ENCODE measurements at regions not wholly inside any gene's neighbourhood (a gene's known extent, or its start where the extent isn't known, plus 50 kb on each side); places are given as distances from the start of the nearest gene placed in this dataset.
"Not testable (repeated sequence)": the region's sequence is repeated elsewhere in the genome, so short reads cannot be mapped to it uniquely, and the experiment has no call there.

DNA sequence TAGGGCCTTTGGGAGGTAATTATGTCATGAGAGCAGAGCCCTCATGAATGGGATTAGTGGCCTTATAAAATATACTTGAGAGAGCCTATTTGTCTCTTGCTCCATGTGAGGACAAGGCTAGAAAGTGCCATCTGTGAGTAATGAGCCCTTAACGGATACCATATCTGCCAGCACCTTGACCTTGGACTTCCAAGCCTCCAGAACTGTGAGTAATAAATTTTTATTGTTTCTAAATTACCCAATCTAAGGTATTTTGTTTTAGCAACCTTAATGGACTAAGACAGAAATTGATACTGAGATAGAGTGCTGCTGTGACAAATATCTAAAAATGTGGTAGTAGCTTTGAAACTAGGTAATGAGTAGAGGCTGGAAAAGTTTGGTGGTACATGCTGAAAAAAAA lies 285.0 kb upstream of the DIPK2B start:
- no peak for DNase-seq (ENCODE audit: low spot score)

DNA sequence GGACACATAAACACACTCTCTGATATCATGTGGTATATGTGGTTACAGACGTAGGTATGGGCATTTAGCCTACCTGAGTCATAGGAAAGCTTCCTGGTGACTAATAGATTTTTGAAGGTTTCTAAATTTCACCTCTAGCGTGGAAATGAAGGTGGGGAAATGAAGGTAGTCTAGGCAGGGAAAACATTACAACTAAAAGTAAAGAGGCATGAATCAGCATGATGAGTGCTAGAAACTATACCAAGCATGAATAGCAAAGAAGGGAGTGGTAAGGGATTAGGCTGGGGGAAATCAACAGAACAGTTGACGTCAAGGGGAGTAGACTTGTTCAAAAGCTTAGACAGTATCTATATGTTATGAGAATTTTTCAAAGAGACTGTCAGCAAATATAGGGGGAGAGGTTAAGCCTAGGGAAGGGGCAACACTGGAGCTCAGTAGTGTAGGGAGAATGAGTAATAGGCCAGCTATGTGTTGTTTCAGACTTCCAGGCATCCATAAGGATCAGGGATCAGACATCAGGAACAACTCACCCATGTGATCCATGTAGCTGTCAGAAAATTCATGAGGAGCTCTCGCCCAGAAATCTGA lies 279.3 kb upstream of the DIPK2B start:
- DNase-seq (ENCODE audit: low spot score): no peak

DNA sequence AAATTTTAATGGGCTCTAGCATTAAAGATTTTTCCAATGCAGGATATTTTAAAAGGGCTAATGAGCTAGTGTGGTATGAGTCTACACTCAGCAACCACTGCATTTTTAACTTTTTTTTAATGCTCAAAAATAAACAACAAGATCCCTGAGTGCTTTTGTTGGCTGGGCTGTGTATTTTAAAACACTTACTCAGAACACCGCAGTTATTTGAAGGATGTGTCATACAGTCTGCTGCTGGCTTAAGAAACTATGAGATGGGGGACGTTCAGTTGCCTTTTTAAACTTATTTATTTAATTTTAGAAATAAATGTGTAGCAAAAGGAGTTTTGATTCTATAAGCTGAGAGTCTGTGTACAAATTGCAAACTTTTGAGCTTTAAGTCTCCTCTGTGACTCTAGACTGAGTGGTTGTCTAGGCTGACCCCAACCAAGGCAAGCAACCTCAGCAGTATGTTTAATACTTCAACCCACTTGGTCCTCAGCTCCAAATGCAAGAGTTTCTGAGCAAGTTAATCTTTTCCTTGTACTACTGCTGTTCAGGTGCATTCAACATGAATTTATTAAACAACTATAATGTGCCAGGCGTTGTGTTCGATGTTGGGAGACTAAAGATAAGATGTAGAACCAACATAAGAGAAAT lies 278.6 kb upstream of the DIPK2B start:
- no peak for DNase-seq (ENCODE audit: low spot score)

DNA sequence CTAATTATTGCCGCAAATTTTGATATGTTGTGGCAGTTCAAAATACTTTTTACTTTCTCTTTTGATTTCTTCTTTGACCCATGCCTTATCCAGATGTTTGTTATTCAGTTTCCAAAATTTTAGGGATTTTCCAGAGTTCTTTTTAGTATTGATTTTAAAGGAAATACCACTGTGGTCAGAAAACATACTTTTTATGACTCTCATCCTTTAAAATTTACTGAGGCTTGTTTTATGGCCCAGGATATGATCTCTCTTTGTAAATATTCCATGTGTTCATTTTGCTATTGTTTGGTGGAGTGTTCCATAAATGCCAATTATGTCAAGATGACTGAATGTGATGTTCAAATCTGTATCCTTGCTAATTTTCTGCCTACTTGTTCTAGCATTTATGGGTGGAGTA lies 272.3 kb upstream of the DIPK2B start:
- no peak for DNase-seq (ENCODE audit: low spot score)

DNA sequence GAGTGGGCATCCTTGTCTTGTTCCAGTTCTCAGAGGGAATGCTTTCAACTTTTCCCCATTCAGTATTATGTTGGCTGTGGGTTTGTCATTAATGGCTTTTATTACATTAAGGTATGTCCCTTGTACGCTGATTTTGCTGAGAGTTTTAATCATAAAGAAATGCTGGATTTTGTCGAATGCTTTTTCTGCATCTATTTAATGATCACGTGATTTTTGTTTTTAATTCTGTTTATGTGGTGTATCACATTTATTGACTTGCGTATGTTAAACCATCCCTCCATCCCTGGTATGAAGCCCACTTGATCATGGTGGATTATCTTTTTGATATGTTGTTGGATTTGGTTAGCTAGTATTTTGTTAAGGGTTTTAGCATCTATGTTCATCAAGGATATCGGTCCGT lies 266.9 kb upstream of the DIPK2B start:
- not testable (repeated sequence) for DNase-seq (ENCODE audit: low spot score)

DNA sequence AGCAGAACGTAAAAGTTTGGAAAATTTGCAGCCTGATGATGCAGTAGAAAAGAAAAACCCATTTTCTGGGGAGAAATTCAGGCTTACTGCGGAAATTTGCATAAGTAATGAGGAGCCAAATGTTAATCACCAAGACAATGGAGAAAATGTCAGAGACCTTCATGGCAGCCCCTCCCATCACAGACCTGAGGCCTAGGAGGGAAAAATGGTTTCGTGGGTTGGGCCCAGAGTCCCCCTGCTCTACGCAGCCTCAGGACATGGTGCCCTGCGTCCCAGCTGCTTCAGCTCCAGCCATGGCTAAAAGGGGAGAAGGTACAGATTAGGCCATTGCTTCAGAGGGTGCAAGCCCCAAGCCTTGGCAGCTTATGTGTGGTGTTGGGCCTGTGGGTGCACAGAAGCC lies 255.1 kb upstream of the DIPK2B start:
- not testable (repeated sequence) for DNase-seq (ENCODE audit: low spot score)

DNA sequence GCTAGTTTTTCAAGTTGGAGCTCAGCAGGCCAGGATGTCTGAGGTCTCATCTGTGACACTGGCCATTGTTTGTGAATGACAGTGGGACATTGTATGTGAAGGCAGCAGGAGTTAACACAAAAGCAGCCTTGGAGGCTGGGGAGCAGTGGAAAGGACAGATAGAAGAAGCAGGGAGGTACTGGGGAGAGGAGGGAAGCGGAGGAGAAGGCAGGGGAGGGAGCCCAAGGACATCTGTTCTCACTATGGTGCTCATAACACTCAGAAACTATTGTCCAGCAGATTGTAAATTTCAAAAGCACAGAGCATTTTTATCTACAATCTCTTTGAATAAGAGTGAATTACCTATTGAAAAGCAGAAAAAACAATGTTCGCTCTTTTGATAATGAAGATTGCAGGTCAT lies 253.6 kb upstream of the DIPK2B start:
- DNase-seq (ENCODE audit: low spot score): no peak

DNA sequence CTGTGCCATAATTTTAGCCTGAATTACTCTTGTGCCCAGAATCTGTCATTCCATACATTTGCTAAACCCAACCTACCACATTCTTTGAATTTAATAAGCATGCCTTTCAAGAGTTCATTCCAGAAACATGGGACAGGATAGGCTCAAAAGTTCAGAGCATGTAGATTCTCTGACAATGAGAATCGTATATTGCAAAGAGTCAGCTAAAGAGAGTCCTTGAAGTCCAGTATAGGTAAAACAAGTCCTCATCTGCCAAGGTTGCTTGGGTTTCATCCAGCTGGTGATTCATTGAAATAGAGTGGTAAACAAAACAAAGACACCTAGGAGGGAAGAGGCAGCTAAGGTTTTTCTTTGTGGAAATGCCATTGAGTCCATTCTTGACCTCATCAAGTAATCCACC lies 249.3 kb upstream of the DIPK2B start:
- DNase-seq (ENCODE audit: low spot score): no peak

DNA sequence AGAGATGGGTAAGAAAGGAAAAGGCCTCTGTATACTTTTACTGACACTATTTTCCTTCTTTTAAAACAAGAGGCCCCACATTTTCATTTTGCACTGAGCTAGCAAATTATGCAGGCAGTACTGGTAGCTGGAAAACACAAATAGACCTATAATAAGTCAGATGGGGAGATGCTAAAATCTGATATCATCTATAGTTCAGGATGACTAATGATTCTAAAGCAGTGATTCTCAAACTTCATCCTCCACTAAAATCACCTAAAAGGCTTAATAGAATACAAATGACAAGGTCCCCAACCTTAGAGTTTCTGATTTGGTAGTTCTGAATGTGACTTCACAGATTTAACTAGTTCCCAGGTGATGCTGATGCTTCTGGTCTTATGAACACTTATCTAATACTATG lies 247.3 kb upstream of the DIPK2B start:
- no peak for DNase-seq (ENCODE audit: low spot score)

DNA sequence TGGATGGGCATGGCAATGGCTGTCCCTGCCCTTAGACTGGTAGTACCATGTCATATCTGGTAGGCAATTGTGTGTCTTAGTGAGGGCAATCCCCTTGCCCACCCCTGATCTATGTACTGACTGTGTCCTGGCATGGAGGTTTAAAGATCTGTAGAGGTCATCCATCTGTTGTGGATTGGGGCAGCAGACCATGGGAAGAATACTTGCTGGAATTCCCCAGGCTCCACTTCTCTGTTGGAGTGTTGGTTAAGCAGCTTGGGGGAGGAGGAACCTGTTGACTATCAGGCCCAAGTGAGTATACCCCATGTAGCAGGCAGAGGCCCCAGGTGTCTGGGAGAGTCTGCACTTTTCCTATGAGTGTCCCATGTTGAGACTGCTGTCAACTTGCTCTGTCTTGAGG lies 246.7 kb upstream of the DIPK2B start:
- no peak for DNase-seq (ENCODE audit: low spot score)

DNA sequence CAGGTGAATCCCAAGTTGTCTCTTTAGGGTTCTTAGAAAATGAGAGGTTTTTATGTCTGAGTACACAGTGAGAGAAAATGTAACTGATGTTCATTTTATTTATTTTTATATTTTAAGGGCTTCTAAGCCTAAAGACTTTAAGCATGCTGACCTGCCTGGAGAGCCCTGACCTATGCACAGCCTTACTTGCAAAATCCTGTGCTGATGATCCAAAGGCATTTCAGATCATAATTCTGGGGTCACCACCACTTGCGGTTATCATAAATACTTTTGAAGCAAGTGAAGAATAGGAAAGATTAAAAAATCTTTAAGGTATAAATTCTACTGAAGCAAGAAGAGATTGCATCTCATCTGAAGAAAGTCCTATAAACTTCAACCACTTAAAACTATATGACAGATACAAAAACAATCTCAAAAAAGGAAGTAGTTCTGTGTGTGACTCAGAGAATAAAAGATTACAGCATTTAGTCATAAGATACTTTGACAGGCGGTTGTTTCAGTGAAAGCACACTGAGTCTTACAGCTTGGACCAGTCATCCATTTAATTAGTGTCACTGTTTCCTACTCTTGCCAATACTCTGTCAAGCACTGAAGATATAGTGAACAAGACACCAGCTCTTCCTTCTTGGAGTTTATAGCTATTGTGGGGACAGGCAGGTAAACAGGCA lies 245.2 kb upstream of the DIPK2B start:
- DNase-seq (ENCODE audit: low spot score): no peak

DNA sequence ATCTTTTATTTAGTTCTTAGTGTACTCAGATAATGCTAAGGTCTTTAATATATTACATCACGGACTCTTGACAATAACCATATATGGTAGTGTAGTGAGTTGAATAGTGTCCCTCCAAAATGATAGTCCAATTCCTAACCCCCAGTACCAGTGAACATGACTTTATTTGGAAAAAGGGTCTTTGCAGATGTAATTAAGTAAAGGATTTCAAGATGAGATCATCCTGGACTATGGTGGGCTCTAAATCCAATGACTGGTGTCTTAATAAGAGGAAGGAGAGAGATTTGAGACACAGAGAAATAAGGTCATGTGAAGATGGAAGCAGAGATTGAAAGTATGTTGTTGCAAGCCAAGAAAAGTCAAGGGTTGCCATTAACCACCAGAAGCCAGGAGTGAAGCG lies 236.5 kb upstream of the DIPK2B start:
- DNase-seq (ENCODE audit: low spot score): no peak

DNA sequence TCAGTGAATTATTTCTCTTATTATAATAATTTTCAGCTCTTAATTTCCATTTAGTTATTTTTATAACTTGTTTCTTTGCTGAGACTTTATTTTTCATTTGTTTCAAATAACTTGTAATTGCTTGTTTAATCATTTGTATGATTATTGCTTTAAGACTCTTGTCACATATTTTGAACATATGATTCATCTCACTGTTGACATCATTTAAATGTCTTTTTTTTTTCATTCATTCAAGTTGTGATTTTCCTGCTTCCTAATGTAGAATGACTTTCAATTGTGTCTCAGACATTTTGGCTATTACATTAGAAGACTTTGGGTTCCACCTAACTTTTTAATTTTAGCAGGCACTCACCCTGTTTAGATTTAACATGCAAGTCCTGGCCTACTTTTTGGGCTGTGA lies 234.8 kb upstream of the DIPK2B start:
- DNase-seq (ENCODE audit: low spot score): no peak

DNA sequence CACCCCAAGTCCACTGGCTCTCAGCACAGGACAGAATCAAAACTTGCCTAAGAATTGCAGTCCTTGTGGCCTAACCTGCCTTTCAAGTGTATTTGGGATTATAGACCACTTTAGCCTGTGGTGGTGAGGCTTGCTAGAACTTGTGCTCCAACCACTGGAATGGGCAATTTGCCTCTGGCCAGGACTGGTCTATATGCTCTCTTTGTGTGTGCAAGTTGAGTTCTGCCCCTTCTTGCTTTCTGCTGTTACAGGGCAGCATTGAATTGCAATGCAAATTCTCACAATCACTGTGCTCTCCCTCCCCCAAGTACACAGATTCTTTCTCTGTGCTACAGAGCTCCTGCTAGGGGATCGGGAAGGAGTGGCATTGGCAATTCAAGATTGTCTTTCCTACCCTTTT lies 233.6 kb upstream of the DIPK2B start:
- no peak for DNase-seq (ENCODE audit: low spot score)

DNA sequence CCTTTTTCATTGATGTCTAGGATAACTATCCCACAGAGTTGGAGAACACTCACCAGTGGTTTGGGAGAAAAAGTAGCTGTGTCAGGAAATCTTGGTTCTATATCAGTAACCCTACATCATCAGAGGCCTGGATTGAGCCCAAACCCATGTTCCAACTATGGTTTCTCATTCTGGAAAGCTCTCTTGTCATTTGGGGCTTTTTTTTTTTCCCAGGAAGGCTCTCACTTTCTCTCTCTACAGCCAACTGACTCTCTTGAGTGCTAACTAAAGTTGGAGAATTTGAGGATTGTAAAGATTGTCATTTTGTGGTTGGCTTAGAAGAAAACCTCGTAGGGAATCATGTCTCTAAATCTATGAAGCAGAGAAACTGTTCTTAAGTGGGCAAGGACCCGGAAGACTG lies 228.2 kb upstream of the DIPK2B start:
- no peak for DNase-seq (ENCODE audit: low spot score)

DNA sequence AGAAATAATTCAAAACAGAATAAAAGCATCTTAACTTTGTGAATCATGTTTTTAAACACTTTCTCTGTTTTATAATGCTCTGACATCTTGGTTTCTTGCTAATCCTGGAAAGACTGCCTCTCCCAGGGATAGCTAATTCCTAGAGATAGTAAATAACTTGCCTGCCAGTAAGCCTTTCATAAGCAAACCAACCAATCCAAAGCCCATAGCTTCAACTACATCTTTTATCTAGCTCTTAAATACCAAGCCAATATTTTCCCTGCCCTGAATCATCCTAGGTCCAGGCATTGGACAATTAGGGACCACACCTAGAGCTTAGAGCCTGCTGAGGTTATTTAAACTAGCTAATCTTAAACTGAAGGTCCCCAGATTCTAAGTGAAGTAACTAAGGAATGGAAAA lies 223.7 kb upstream of the DIPK2B start:
- no peak for DNase-seq (ENCODE audit: low spot score)

DNA sequence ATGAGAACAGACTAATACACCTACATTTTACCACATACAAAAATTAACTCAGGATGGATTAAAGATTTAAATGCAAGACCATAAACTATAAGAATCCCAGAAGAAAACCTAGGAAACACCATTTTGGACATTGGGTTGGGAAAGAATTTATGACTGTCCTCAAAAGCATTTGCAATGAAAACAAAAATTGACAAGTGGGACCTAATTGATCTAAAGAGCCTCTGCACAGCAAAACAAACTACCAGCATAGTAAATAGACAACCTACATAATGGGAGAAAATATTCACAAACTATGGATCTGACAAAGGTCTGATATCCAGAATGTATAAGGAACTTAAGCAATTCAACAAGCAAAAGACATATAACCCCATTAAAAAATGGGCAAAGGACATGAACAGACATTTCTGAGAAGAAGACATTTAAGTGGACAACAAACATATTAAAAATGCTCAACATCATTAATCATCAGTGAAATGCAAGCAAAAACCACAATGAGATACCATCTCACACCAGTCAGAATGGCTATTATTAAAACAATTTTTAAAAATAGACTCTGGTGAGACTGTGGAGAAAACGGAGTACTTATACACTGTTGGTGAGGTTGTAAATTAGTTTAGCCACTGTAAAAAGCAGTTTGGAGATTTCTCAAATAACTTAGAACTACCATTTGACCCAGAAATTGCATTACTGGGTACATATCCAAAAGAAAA lies 221.7 kb upstream of the DIPK2B start:
- no peak for DNase-seq (ENCODE audit: low spot score)

DNA sequence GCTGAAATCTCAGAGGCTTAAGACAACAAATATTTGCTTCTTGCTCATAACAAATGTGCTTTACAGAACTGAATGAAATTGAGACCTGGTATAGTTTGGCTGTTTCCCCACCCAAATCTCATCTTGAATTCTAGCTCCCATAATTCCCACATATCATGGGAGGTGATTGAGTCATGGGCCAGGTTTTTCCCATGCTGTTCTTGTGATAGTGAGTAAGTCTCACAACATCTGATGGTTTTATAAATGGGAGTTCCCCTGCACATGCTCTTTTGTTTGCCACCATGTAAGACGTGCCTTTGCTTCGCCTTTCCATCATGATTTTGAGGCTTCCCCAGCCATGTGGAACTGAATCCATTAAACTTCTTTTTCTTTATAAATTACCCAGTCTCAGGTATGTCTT lies 221.1 kb upstream of the DIPK2B start:
- no peak for DNase-seq (ENCODE audit: low spot score)

DNA sequence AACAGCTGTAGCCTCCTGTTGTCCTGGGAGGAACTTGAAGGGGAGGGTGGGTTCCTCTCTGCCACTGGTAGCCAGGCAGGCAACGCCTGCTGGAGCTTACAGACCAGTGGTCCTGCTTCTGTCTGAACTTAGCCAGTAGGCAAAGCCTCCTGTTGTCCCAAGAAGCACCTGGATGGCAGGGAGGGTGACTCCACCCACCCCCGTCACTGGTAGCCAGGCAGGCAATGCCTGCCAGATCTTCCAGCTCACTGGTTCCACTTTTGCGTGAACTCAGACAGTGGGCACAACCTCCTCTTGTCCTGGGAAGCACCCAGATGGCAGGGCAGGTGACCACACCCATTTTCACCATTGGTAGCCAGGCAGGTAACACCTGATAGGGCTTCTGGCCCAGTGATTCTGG lies 203.5 kb upstream of the DIPK2B start:
- DNase-seq (ENCODE audit: low spot score): no peak

DNA sequence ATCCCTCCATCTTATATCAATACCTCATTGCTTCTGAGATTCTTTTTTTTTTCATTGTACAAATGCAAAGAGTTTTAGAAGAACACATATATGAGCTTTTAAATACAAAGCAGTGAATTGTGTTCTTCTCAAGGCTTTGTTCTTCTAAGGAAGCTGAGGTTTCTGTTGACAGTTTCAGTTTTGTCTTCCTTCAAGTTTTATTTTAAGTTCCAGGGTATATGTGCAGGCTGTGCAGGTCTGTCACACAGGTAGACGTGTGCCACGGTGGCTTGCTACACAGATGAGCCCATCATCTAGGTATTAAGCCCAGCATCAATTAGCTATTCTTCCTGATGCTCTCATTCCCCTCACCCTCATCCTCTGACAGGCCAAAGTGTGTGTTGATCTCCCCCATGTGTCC lies 201.2 kb upstream of the DIPK2B start:
- no peak for DNase-seq (ENCODE audit: low spot score)

DNA sequence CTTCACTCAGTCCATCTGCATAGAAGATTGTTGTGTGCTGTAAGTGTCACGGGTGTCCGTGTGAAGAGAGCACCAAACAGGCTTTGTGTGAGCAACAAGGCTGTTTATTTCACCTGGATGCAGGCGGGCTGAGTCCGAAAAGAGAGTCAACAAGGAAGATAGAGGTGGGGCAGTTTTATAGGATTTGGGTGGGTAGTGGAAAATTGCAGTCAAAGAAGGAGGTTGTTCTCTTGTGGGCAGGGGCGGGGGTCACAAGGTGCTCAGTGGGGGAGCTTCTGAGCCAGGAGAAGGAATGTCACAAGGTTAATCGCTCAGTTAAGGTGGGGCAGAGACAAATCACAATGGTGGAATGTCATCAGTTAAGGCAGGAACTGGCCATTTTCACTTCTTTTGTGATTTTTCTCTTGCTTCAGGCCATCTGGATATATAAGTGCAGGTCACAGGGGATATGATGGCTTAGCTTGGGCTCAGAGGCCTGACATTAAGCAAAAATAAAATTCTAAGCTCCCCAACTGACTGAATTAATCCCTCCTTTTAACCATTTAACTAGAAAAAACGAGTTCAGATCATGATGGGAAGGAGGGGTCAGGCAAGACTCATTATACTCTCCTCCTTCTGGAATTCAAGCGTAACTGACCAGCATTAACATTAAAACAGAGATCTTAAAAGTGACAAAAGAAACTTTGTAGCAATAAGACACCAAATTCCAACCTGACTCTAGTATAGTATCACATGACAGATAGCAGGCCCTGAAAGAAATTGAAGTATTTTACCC lies 200.5 kb upstream of the DIPK2B start:
- not testable (repeated sequence) for DNase-seq (ENCODE audit: low spot score)

DNA sequence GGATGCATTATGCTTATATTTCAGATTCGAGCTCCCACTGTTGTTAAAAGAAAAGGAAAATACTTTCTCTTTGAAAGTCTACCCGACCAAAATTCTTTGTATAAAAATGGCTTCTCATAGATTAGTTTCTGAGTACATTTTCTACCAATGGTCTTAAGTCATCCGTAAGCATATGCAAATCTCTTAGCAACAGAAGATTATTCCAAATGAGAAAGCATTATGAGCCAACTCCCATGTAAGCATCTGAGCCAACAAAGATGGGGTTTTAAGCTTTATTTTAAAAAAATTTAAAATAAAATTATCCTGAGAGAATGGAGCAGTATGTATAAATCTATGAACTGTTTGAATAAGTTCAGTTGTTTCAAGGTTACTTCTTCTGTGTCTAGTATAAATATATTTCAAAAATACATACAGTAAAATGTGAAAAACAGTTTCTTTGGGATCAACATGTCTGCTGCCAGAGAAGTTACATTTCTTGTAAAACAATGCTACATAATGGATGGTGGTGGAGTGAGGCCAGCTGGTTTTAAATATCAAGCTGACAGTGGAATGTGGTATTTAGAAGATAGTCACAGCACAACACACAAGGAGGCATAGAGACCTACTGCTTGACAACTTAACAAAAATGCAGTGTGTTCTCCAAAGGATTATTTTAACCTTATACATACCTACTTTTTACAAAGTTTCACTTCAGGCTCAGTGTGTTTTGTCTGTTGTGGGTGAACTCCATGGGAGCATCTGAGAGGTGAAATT lies 199.5 kb upstream of the DIPK2B start:
- DNase-seq (ENCODE audit: low spot score): no peak

Measured in CD4-positive, alpha-beta T cell treated with Interleukin-6 at 100 ng/mL for 8 hours (primary cell).